ENCODE measurements at regions not wholly inside any gene's neighbourhood (a gene's known extent, or its start where the extent isn't known, plus 50 kb on each side); places are given as distances from the start of the nearest gene placed in this dataset.

DNA sequence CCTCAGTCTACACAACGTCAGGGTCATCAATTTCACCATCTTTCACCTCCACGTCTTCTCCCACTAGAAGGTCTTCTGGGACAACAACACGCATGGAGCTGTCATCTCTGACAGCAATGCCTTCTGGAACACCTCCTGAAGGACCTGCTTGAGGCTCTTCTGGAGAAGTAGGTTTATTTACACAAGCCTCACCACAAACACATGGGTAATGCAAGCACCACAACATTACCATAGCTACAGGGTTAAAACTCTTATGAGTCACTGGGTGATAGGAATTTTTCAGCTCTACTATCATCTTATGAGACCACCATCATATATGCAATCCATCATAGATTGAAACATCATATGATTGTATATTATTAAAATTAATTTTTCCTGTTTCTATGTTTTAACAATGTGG, 215.4 kb downstream of the CHD9NB start:
- no peaks in the 10 kb centered on the region for H3K79me2 ChIP-seq (replicated peaks; ENCODE audit: insufficient read depth)
- no peaks in the 10 kb centered on the region for H3K4me1 ChIP-seq (ENCODE audit: insufficient read depth)
- no peak overlapping the region for H3K4me2 ChIP-seq
- H3K36me3 ChIP-seq (ENCODE audit: insufficient read depth), result no peaks in the 10 kb centered on the region
- no peak overlapping the region for H3K27ac ChIP-seq (ENCODE audit: low read depth)
- no peak overlapping the region for H3K4me3 ChIP-seq
- ATAC-seq (no peak), DNase-seq (ENCODE audit: low spot score) (no peak)
- H2AFZ ChIP-seq, result no peak overlapping the region
- no peaks in the 10 kb centered on the region for H3F3A ChIP-seq (replicated peaks; ENCODE audit: low read depth)
- no peaks in the 10 kb centered on the region for H3K9me3 Mint-ChIP-seq
- H3K36me3 Mint-ChIP-seq (ENCODE audit: low read depth), result no peaks in the 10 kb centered on the region
- no peaks in the 10 kb centered on the region for H3K27me3 ChIP-seq (ENCODE audit: insufficient read depth)
- no peak for TF ChIP-seq CTCF (conservative IDR thresholded peaks at IDR 0.05; ENCODE audit: low read depth in 2 of 2)
- TF ChIP-seq JUNB (IDR thresholded peaks at IDR 0.05; ENCODE audit: unreplicated experiment), result no peak
- TF ChIP-seq NANOG (IDR thresholded peaks at IDR 0.05; ENCODE audit: borderline replicate concordance), result no peak
- no peak for TF ChIP-seq STAT1 (IDR thresholded peaks at IDR 0.05; ENCODE audit: unreplicated experiment)
- TF ChIP-seq EZH2phosphoT487 (IDR thresholded peaks at IDR 0.05; ENCODE audit: unreplicated experiment), result no peak
- TF ChIP-seq ZNF114 (CRISPR knock-in tag; IDR thresholded peaks at IDR 0.05), result no peak
- TF ChIP-seq ETS1 (IDR thresholded peaks at IDR 0.05), result no peak
- no peak for TF ChIP-seq ZNF331 (CRISPR knock-in tag; IDR thresholded peaks at IDR 0.05; ENCODE audit: low read depth)
- no peak for TF ChIP-seq CREB1 (CRISPR knock-in tag; IDR thresholded peaks at IDR 0.05; ENCODE audit: low read depth)
- no peak for TF ChIP-seq ZNF462 (CRISPR knock-in tag; IDR thresholded peaks at IDR 0.05)
- TF ChIP-seq EZH2 (IDR thresholded peaks at IDR 0.05; ENCODE audit: low read depth, unreplicated experiment), result no peak
- TF ChIP-seq POLR2AphosphoS5 (IDR thresholded peaks at IDR 0.05; ENCODE audit: low read depth), result no peak
- TF ChIP-seq REST (IDR thresholded peaks at IDR 0.05; ENCODE audit: unreplicated experiment), result no peak
- H3K27me3 Mint-ChIP-seq (ENCODE audit: insufficient read depth, low read depth, poor library complexity), result no peaks in the 10 kb centered on the region
- no peaks in the 10 kb centered on the region for H4K20me1 ChIP-seq (replicated peaks; ENCODE audit: insufficient read depth)
- no peaks in the 10 kb centered on the region for H3K4me1 Mint-ChIP-seq
- no peak overlapping the region for H3K4me3 Mint-ChIP-seq
- H3K9me2 ChIP-seq (ENCODE audit: insufficient read depth), result 0 out of 2 replicates have a peak, but pooled peaks cover 12% of the 10 kb centered on the region
- H3K27ac Mint-ChIP-seq, result no peak overlapping the region

All from GM23338 (cell line).